Sigmoid colon (tissue), 3 donors: ENCODE measurements at regions not wholly inside any gene's neighbourhood (a gene's known extent, or its start where the extent isn't known, plus 50 kb on each side); places are given as distances from the start of the nearest gene placed in this dataset.

Source experiments
- POLR2A ChIP-seq, 2 donors: fragments of 450-650 bp; IDR thresholded peaks; one replicate each; pipeline ENCODE4 v1.6.1; 2016; ENCODE audit warnings: antibody characterized with exemption in 2 of 2, mild to moderate bottlenecking in 2 of 2, moderate library complexity in 2 of 2
- TF ChIP-seq, protein P1 (sequence below), 4 experiments: fragments of 450-650 bp in 3 of 4; fragments of 200-600 bp in 1 of 4; IDR thresholded peaks; one replicate each; pipeline ENCODE4 v1.5.1; 2016 to 2019; ENCODE audit warnings: antibody characterized with exemption in 4 of 4, mild to moderate bottlenecking in 3 of 4, moderate library complexity in 2 of 4

DNA sequence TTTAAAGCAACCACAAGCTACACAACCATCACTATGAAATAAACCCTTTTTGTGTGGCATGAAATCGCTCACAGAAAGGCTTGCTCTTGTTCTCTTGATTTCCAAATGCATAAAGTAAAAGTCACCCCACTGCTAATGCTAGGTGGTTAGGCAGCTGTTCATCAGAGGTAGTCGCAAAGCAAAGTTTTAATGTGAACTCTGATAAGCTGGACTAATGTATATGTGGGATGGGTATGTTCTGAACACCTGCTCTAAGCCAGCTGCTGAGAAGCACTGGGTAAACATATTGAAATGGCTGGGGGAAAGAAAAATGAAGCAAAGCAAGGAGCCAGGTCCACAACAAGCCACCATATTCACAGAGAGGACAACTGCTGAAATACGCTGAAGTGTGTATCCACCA lies 142.3 kb downstream of the KLF12 start:
- TF ChIP-seq, protein P1, sequence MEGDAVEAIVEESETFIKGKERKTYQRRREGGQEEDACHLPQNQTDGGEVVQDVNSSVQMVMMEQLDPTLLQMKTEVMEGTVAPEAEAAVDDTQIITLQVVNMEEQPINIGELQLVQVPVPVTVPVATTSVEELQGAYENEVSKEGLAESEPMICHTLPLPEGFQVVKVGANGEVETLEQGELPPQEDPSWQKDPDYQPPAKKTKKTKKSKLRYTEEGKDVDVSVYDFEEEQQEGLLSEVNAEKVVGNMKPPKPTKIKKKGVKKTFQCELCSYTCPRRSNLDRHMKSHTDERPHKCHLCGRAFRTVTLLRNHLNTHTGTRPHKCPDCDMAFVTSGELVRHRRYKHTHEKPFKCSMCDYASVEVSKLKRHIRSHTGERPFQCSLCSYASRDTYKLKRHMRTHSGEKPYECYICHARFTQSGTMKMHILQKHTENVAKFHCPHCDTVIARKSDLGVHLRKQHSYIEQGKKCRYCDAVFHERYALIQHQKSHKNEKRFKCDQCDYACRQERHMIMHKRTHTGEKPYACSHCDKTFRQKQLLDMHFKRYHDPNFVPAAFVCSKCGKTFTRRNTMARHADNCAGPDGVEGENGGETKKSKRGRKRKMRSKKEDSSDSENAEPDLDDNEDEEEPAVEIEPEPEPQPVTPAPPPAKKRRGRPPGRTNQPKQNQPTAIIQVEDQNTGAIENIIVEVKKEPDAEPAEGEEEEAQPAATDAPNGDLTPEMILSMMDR (IDR thresholded peaks at IDR 0.05) = no peak
- TF ChIP-seq POLR2A (IDR thresholded peaks at IDR 0.05) = no peak
